CD14-positive monocyte (primary cell): ENCODE measurements at regions not wholly inside any gene's neighbourhood (a gene's known extent, or its start where the extent isn't known, plus 50 kb on each side); places are given as distances from the start of the nearest gene placed in this dataset.

Experiments used
- DNase-seq, 3 donors: peaks; one replicate each; pipeline ENCODE4 v3.0.0-alpha.2; 2011 to 2022
- H2AFZ ChIP-seq: 2 replicates; pipeline ENCODE4 v1.6.0; 2012; ENCODE audit warnings: mild to moderate bottlenecking, low read depth, low read length, inconsistent platforms; ENCODE audit not compliant: insufficient read depth, poor library complexity, severe bottlenecking
- H3K27ac ChIP-seq, 2 donors: 1 replicate in 1 of 2; 2 replicates in 1 of 2; pipeline ENCODE4 v1.5.1; 2012 to 2013; ENCODE audit warnings: low read length in 2 of 2, control low read depth in 1 of 2, inconsistent platforms in 1 of 2, low read depth in 1 of 2, mild to moderate bottlenecking in 1 of 2
- H3K27me3 ChIP-seq, 2 donors: one replicate each; pipeline versions ENCODE4 v1.6.0 to v1.6.1; 2011 to 2013; ENCODE audit warnings: low read length in 2 of 2; ENCODE audit not compliant: control insufficient read depth in 2 of 2, insufficient read depth in 2 of 2
- H3K36me3 ChIP-seq, 2 donors: replicated peaks in 1 of 2; 1 replicate in 1 of 2; 2 replicates in 1 of 2; pipeline versions ENCODE4 v1.5.1 to v1.6.1; 2012 to 2013; ENCODE audit warnings: low read length in 2 of 2, control low read depth in 1 of 2, inconsistent platforms in 1 of 2, mild to moderate bottlenecking in 1 of 2; ENCODE audit not compliant: insufficient read depth in 2 of 2, control insufficient read depth in 1 of 2
- H3K4me1 ChIP-seq, 2 donors: 1 replicate in 1 of 2; 2 replicates in 1 of 2; pipeline versions ENCODE4 v1.5.1 to v1.6.1; 2012 to 2013; ENCODE audit warnings: low read length in 2 of 2, control low read depth in 1 of 2, inconsistent platforms in 1 of 2, mild to moderate bottlenecking in 1 of 2, moderate library complexity in 1 of 2; ENCODE audit not compliant: insufficient read depth in 2 of 2, control insufficient read depth in 1 of 2
- H3K4me2 ChIP-seq: replicated peaks from 2 replicates; pipeline ENCODE3; 2012; ENCODE audit warnings: low read length, moderate library complexity, mild to moderate bottlenecking; ENCODE audit not compliant: poor library complexity, severe bottlenecking; ENCODE audit errors: extremely low read depth
- H3K4me3 ChIP-seq, 3 experiments: fragments of 200-600 bp in 1 of 3; sonication (generic) in 1 of 3; replicated peaks in 1 of 3; 1 replicate in 2 of 3; 2 replicates in 1 of 3; pipeline ENCODE4 v1.5.1; 2011 to 2013; ENCODE audit warnings: low read length in 3 of 3, mild to moderate bottlenecking in 3 of 3, control low read depth in 2 of 3, low read depth in 2 of 3, inconsistent platforms in 1 of 3, moderate library complexity in 1 of 3
- H3K79me2 ChIP-seq: 2 replicates; pipeline ENCODE4 v1.6.0; 2012; ENCODE audit warnings: mild to moderate bottlenecking, control low read depth, inconsistent platforms, low read length, moderate library complexity; ENCODE audit not compliant: insufficient read depth
- H3K9ac ChIP-seq: 2 replicates; pipeline ENCODE4 v1.6.0; 2017; ENCODE audit warnings: low read length, mild to moderate bottlenecking; ENCODE audit not compliant: insufficient read depth, poor library complexity, severe bottlenecking
- H3K9me3 ChIP-seq, 2 donors: replicated peaks in 1 of 2; 1 replicate in 1 of 2; 2 replicates in 1 of 2; pipeline versions ENCODE4 v1.5.1 to v1.6.1; 2012 to 2013; ENCODE audit warnings: low read length in 2 of 2, control low read depth in 1 of 2; ENCODE audit not compliant: control insufficient read depth in 1 of 2, insufficient read depth in 1 of 2
- H4K20me1 ChIP-seq: 2 replicates; pipeline ENCODE4 v1.6.0; 2012; ENCODE audit warnings: mild to moderate bottlenecking, low read length, control low read depth, moderate library complexity; ENCODE audit not compliant: insufficient read depth
- H3K27ac Mint-ChIP-seq, 7 donors: one replicate each; pipeline ENCODE4 v1.8.0; 2020; ENCODE audit warnings: mild to moderate bottlenecking in 7 of 7, mixed read lengths in 7 of 7, moderate library complexity in 6 of 7, inconsistent platforms in 2 of 7
- H3K27me3 Mint-ChIP-seq, 3 donors: one replicate each; pipeline ENCODE4 v1.8.0; 2021 to 2022; ENCODE audit warnings: low read depth in 3 of 3, mild to moderate bottlenecking in 3 of 3, mixed read lengths in 3 of 3, moderate library complexity in 3 of 3, inconsistent platforms in 1 of 3
- H3K36me3 Mint-ChIP-seq, 2 donors: one replicate each; pipeline ENCODE4 v1.8.0; 2020; ENCODE audit warnings: mixed read lengths in 2 of 2, inconsistent platforms in 1 of 2, mild to moderate bottlenecking in 1 of 2
- H3K4me1 Mint-ChIP-seq: one replicate; pipeline ENCODE4 v1.8.0; 2020; ENCODE audit warnings: mild to moderate bottlenecking, mixed read lengths
- H3K4me3 Mint-ChIP-seq, 2 donors: one replicate each; pipeline ENCODE4 v1.8.0; 2020; ENCODE audit warnings: mild to moderate bottlenecking in 2 of 2, mixed read lengths in 2 of 2, moderate library complexity in 1 of 2
- H3K9me3 Mint-ChIP-seq, 7 donors: one replicate each; pipeline ENCODE4 v1.8.0; 2020 to 2022; ENCODE audit warnings: mixed read lengths in 7 of 7, mild to moderate bottlenecking in 6 of 7, moderate library complexity in 6 of 7, inconsistent platforms in 2 of 7
- WGBS: methylation state at CpG from one replicate; pipeline ENCODE4 v1.1.5; 2013; ENCODE audit warnings: missing lambda C conversion rate; ENCODE audit not compliant: insufficient coverage; 5-methylcytosine and 5-hydroxymethylcytosine counted together
- intact Hi-C, 2 donors: fragments of 100-400 bp; cut with micrococcal nuclease; formaldehyde crosslinking; loops; one replicate each; pipeline versions ENCODE4 v1.15.0 to v1.15.1; 2023
- TF ChIP-seq, protein P1 (sequence below): fragments of 200-600 bp; IDR thresholded peaks from one replicate; pipeline ENCODE4 v1.8.0; 2022; ENCODE audit warnings: antibody characterized with exemption, mild to moderate bottlenecking

GRCh38 chr3:139122221-139122581 is 77.5 kb upstream of the PRR23C start:
- Histone ChIP-seq H3K79me2 (no peaks in the 10 kb centered on the region), H3K4me1 (peaks cover 7 to 26% of the 10 kb centered on the region in 2 donors), H3K36me3 (no peaks in the 10 kb centered on the region), H2AFZ (no peak overlapping the region), H3K27ac (no peak overlapping the region), H3K9me3 (no peaks in the 10 kb centered on the region), H3K9ac (no peak overlapping the region), H3K4me3 (no peak overlapping the region), H3K27me3 (no peaks in the 10 kb centered on the region), H3K4me2 (no peak overlapping the region), H4K20me1 (no peaks in the 10 kb centered on the region)
- no CpG with 5 or more reads among the region's 3 CpGs for WGBS
- H3K27ac Mint-ChIP-seq = no peak overlapping the region
- H3K9me3 Mint-ChIP-seq = no peaks in the 10 kb centered on the region
- TF ChIP-seq, protein P1, sequence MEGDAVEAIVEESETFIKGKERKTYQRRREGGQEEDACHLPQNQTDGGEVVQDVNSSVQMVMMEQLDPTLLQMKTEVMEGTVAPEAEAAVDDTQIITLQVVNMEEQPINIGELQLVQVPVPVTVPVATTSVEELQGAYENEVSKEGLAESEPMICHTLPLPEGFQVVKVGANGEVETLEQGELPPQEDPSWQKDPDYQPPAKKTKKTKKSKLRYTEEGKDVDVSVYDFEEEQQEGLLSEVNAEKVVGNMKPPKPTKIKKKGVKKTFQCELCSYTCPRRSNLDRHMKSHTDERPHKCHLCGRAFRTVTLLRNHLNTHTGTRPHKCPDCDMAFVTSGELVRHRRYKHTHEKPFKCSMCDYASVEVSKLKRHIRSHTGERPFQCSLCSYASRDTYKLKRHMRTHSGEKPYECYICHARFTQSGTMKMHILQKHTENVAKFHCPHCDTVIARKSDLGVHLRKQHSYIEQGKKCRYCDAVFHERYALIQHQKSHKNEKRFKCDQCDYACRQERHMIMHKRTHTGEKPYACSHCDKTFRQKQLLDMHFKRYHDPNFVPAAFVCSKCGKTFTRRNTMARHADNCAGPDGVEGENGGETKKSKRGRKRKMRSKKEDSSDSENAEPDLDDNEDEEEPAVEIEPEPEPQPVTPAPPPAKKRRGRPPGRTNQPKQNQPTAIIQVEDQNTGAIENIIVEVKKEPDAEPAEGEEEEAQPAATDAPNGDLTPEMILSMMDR = no peak
- peaks cover 0 to 1% (median 0%) of the 10 kb centered on the region in 3 donors for H3K27me3 Mint-ChIP-seq
- intact Hi-C loops = no loop called here
- DNase-seq = no peak
- no peak overlapping the region for H3K4me3 Mint-ChIP-seq
- H3K36me3 Mint-ChIP-seq = no peaks in the 10 kb centered on the region
- peaks cover 42% of the 10 kb centered on the region for H3K4me1 Mint-ChIP-seq

DNA sequence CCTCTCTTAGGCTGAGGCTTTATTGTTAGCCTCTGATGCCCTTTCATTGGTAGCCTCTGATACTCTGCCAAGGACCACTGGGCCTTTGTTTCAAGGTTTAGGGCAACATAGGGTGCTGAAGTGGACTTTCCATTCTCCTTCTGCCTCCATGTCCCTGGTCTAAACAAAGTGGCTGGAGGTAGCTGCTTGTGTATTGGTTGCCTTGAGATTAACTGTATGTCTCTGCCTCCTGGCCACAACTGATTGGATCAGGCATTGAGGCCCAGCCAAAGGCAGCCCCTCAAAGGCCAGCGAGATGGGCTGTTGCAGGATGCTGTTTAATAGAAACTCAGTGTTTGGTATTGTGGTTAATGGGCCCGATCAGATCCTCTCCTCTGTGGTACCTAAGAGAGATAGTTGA is 77.9 kb upstream of the PRR23C start:
- no peak overlapping the region for H3K4me3 ChIP-seq
- H3K9ac ChIP-seq = no peak overlapping the region
- Mint-ChIP-seq H3K36me3 (no peaks in the 10 kb centered on the region), H3K4me1 (peaks cover 42% of the 10 kb centered on the region), H3K4me3 (no peak overlapping the region), H3K9me3 (no peaks in the 10 kb centered on the region), H3K27me3 (no peaks in the 10 kb centered on the region), H3K27ac (no peak overlapping the region)
- H3K9me3 ChIP-seq = no peaks in the 10 kb centered on the region
- H3K4me1 ChIP-seq = peaks cover 7 to 26% of the 10 kb centered on the region in 2 donors
- no peak for DNase-seq
- no peaks in the 10 kb centered on the region for H3K36me3 ChIP-seq
- TF ChIP-seq, protein P1 = no peak
- H2AFZ ChIP-seq = no peak overlapping the region
- H4K20me1 ChIP-seq = no peaks in the 10 kb centered on the region
- intact Hi-C loops = no loop called here
- H3K27ac ChIP-seq = no peak overlapping the region
- no peak overlapping the region for H3K4me2 ChIP-seq
- H3K79me2 ChIP-seq = no peaks in the 10 kb centered on the region
- 93% methylated on average over 2 of the region's 2 CpGs for WGBS
- H3K27me3 ChIP-seq = no peaks in the 10 kb centered on the region
